OCI-LY7 (cell line): ENCODE measurements at regions not wholly inside any gene's neighbourhood (a gene's known extent, or its start where the extent isn't known, plus 50 kb on each side); places are given as distances from the start of the nearest gene placed in this dataset.
A peak's percentile ranks its signal among the peaks of the same experiment; 100 is the strongest.

Source experiments
- BruUV-seq: library from RNA; stranded (reverse); fragments of 400-500 nt; replicated peaks from 2 replicates; lab custom pipeline; 2021; lab: Mats Ljungman, UMichigan
- CTCF ChIA-PET: fragments of 300-600 bp; sonication (Branson Sonifier 250); formaldehyde crosslinking; loops from one replicate; lab custom pipeline; 2022; ENCODE audit warnings: antibody characterized with exemption; ENCODE audit not compliant: unreplicated experiment; lab: Charles Lee
- POLR2A ChIA-PET: fragments of 300-600 bp; sonication (Branson Sonifier 250); formaldehyde crosslinking; loops from one replicate; lab custom pipeline; 2022; ENCODE audit warnings: antibody characterized with exemption; lab: Charles Lee
- DNase-seq: peaks from one replicate; pipeline ENCODE4 v3.0.0-alpha.2; 2015; ENCODE audit warnings: low spot score
- H2AFZ ChIP-seq: fragments of 200-600 bp; sonication (generic), shearing (Covaris generic); 2 replicates; pipeline ENCODE4 v1.6.1; 2014; ENCODE audit warnings: mild to moderate bottlenecking, antibody characterized with exemption, low read length, moderate library complexity
- H3K27ac ChIP-seq: fragments of 200-600 bp; sonication (generic); 2 replicates; pipeline ENCODE4 v1.5.1; 2014; ENCODE audit warnings: mixed run types, low read depth, mild to moderate bottlenecking, moderate library complexity, low read length, inconsistent platforms; ENCODE audit not compliant: poor library complexity, severe bottlenecking
- H3K36me3 ChIP-seq: fragments of 200-600 bp; sonication (generic); 2 replicates; pipeline ENCODE4 v1.6.1; 2014; ENCODE audit warnings: mild to moderate bottlenecking, antibody characterized with exemption, low read length, moderate library complexity, mixed read lengths; ENCODE audit not compliant: insufficient read depth
- H3K4me1 ChIP-seq: fragments of 200-600 bp; sonication (generic); 2 replicates; pipeline ENCODE4 v1.5.1; 2014; ENCODE audit warnings: mild to moderate bottlenecking, low read length; ENCODE audit not compliant: insufficient read depth, poor library complexity, severe bottlenecking
- H3K4me2 ChIP-seq: fragments of 200-600 bp; sonication (generic); 2 replicates; pipeline ENCODE4 v1.6.1; 2014; ENCODE audit warnings: mild to moderate bottlenecking, low read length
- H3K4me3 ChIP-seq: fragments of 200-600 bp; sonication (generic); 2 replicates; pipeline ENCODE4 v1.5.1; 2014; ENCODE audit warnings: mild to moderate bottlenecking, low read depth, low read length; ENCODE audit not compliant: poor library complexity, severe bottlenecking
- H3K79me2 ChIP-seq: fragments of 200-600 bp; sonication (generic); 2 replicates; pipeline ENCODE4 v1.6.1; 2016; ENCODE audit warnings: low read depth, mild to moderate bottlenecking, low read length, moderate library complexity, mixed read lengths; ENCODE audit not compliant: insufficient read depth
- H3K9me2 ChIP-seq: fragments of 200-600 bp; sonication (generic); 2 replicates; pipeline ENCODE4 v1.6.1; 2016; ENCODE audit warnings: mild to moderate bottlenecking, low read length, mixed read lengths; ENCODE audit not compliant: insufficient read depth
- H3K9me3 ChIP-seq: fragments of 200-600 bp; sonication (generic); 2 replicates; pipeline ENCODE4 v1.6.1; 2014; ENCODE audit warnings: mild to moderate bottlenecking, mixed run types, low read length, mixed read lengths
- H4K20me1 ChIP-seq: fragments of 200-600 bp; sonication (generic); 2 replicates; pipeline ENCODE4 v1.6.1; 2014; ENCODE audit warnings: mild to moderate bottlenecking, antibody characterized with exemption, low read length, moderate library complexity, mixed read lengths; ENCODE audit not compliant: insufficient read depth
- EZH2phosphoT487 ChIP-seq: fragments of 200-600 bp; sonication (generic); IDR thresholded peaks from 2 replicates; pipeline ENCODE4 v1.6.1; 2018; ENCODE audit warnings: low read depth, borderline replicate concordance, mild to moderate bottlenecking, mixed run types, antibody characterized with exemption, low read length, moderate library complexity, mixed read lengths
- intact Hi-C: fragments of 100-400 bp; cut with micrococcal nuclease; formaldehyde crosslinking; loops from one replicate; pipeline ENCODE4 v1.10.0; 2022; ENCODE audit not compliant: unreplicated experiment
- TF ChIP-seq, protein P1 (sequence below): fragments of 200-600 bp; sonication (generic); conservative IDR thresholded peaks from 2 replicates; pipeline ENCODE4 v1.5.1; 2014; ENCODE audit warnings: mild to moderate bottlenecking, antibody characterized with exemption, low read length, moderate library complexity, mixed read lengths

GRCh38 chr2:104431701-104432121 is 422.2 kb upstream of the POU3F3 start:
- no peak overlapping the region for H2AFZ ChIP-seq
- H3K79me2 ChIP-seq, result no peaks in the 10 kb centered on the region
- intact Hi-C loops, result no loop called here
- DNase-seq, result no peak
- BruUV-seq, result no TSS peak
- no peak overlapping the region for H3K4me2 ChIP-seq
- TF ChIP-seq EZH2phosphoT487, result no peak
- TF ChIP-seq, protein P1, sequence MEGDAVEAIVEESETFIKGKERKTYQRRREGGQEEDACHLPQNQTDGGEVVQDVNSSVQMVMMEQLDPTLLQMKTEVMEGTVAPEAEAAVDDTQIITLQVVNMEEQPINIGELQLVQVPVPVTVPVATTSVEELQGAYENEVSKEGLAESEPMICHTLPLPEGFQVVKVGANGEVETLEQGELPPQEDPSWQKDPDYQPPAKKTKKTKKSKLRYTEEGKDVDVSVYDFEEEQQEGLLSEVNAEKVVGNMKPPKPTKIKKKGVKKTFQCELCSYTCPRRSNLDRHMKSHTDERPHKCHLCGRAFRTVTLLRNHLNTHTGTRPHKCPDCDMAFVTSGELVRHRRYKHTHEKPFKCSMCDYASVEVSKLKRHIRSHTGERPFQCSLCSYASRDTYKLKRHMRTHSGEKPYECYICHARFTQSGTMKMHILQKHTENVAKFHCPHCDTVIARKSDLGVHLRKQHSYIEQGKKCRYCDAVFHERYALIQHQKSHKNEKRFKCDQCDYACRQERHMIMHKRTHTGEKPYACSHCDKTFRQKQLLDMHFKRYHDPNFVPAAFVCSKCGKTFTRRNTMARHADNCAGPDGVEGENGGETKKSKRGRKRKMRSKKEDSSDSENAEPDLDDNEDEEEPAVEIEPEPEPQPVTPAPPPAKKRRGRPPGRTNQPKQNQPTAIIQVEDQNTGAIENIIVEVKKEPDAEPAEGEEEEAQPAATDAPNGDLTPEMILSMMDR, result no peak
- no peaks in the 10 kb centered on the region for H3K36me3 ChIP-seq
- H3K27ac ChIP-seq, result no peak overlapping the region
- CTCF ChIA-PET, result no interaction called here
- no peak overlapping the region for H3K4me3 ChIP-seq
- no peaks in the 10 kb centered on the region for H3K9me2 ChIP-seq
- no peaks in the 10 kb centered on the region for H3K4me1 ChIP-seq
- H4K20me1 ChIP-seq, result no peaks in the 10 kb centered on the region
- POLR2A ChIA-PET, result interaction anchor here (0.6 kb wide), 1 partner anchor 283 kb away, joined by 3 read pairs; no protein-coding TSS in a partner anchor
- H3K9me3 ChIP-seq, result no peaks in the 10 kb centered on the region

GRCh38 chr2:104432401-104432800 is 421.5 kb upstream of the POU3F3 start:
- peak overlapping the region; percentile 21; the same call in 1 of the 2 replicates for H3K4me2 ChIP-seq
- no peak for TF ChIP-seq EZH2phosphoT487
- TF ChIP-seq, protein P1, result no peak
- ChIA-PET POLR2A (interaction anchor here (0.7 kb wide), 2 partner anchors 77 to 433 kb away, joined by 3 to 4 read pairs; no protein-coding TSS in a partner anchor), CTCF (no interaction called here)
- no peaks in the 10 kb centered on the region for H3K79me2 ChIP-seq
- no peak for DNase-seq
- H3K27ac ChIP-seq, result no peak overlapping the region
- no peaks in the 10 kb centered on the region for H4K20me1 ChIP-seq
- H3K4me3 ChIP-seq, result no peak overlapping the region
- 0 out of 2 replicates have a peak overlapping the region, but pooled peaks have one; percentile 7 for H2AFZ ChIP-seq
- no TSS peak for BruUV-seq
- H3K36me3 ChIP-seq, result no peaks in the 10 kb centered on the region
- no peaks in the 10 kb centered on the region for H3K4me1 ChIP-seq
- H3K9me2 ChIP-seq, result no peaks in the 10 kb centered on the region
- no peaks in the 10 kb centered on the region for H3K9me3 ChIP-seq
- intact Hi-C loops, result no loop called here

GRCh38 chr2:104432991-104433390 is 420.9 kb upstream of the POU3F3 start:
- no peaks in the 10 kb centered on the region for H3K36me3 ChIP-seq
- POLR2A ChIA-PET, result interaction anchor here (0.6 to 0.7 kb wide), 3 partner anchors 432 to 1762 kb away, joined by 4 to 7 read pairs (median 6); no protein-coding TSS in a partner anchor
- H3K4me3 ChIP-seq, result no peak overlapping the region
- no peak for DNase-seq
- peak overlapping the region; percentile 21; the same call in 1 of the 2 replicates for H3K4me2 ChIP-seq
- no peaks in the 10 kb centered on the region for H4K20me1 ChIP-seq
- no peaks in the 10 kb centered on the region for H3K4me1 ChIP-seq
- intact Hi-C loops, result no loop called here
- 0 out of 2 replicates have a peak overlapping the region, but pooled peaks have one; percentile 7 for H2AFZ ChIP-seq
- H3K79me2 ChIP-seq, result no peaks in the 10 kb centered on the region
- TF ChIP-seq EZH2phosphoT487, result no peak
- TF ChIP-seq, protein P1, result no peak
- H3K9me3 ChIP-seq, result no peaks in the 10 kb centered on the region
- no peak overlapping the region for H3K27ac ChIP-seq
- CTCF ChIA-PET, result no interaction called here
- H3K9me2 ChIP-seq, result no peaks in the 10 kb centered on the region
- no TSS peak for BruUV-seq
